ENCODE measurements at regions not wholly inside any gene's neighbourhood (a gene's known extent, or its start where the extent isn't known, plus 50 kb on each side); places are given as distances from the start of the nearest gene placed in this dataset.

DNA sequence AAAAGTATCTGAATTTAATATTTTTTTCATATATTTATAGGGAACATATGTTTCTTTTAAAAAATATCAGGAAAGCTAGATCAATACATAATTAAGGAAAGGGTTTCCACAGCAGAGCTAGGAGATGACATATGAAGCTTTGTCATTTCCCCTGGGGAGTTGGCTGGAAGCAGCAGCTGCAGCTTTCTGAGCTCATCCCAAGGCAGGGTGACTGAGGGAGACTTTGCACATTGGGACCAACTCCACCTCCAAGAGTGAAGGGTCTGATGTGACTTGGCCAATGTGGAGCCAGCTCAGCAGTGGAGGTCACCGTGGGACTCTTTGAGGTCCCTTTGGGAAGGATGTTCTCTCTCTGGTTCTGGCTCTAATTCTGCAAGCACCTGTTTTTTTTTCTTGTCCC, 315.1 kb downstream of the RDH14 start:
- Histone ChIP-seq H3K9ac (ENCODE audit: low read length) (no peak overlapping the region), H3K9me3 (ENCODE audit: control insufficient read depth, low read length) (no peaks in the 10 kb centered on the region), H3K4me1 (ENCODE audit: control insufficient read depth, insufficient read depth, low read length) (no peaks in the 10 kb centered on the region), H3K36me3 (ENCODE audit: control insufficient read depth, insufficient read depth, low read length, severe bottlenecking) (no peaks in the 10 kb centered on the region), H3K27me3 (replicated peaks; ENCODE audit: control insufficient read depth, insufficient read depth, low read length) (peaks cover 6% of the 10 kb centered on the region), H3K4me3 (ENCODE audit: low read length) (no peak overlapping the region)
- no peak for DNase-seq (ENCODE audit: low read depth)

DNA sequence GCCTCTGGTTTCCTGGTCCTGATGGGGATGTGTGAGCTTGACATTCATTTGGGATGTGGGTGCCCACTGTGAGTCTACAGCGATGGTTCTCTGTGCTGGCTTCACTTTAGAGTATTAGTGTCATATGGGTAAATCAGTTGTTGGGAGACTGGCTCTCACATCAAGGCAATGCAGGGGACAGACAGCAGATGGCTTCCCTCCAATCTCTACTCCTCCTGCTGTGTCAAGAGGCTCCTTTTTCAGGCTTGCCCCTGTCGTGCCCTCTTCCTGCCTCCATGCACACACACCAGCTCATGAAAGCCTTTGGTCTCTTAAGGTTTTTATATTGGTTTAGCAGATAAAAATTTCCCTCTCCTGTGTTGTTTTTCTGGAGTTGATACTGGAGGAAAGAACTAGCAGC, 315.6 kb downstream of the RDH14 start:
- Histone ChIP-seq H3K9ac (ENCODE audit: low read length) (no peak overlapping the region), H3K27me3 (replicated peaks; ENCODE audit: control insufficient read depth, insufficient read depth, low read length) (peaks cover 6% of the 10 kb centered on the region), H3K4me3 (ENCODE audit: low read length) (no peak overlapping the region), H3K36me3 (ENCODE audit: control insufficient read depth, insufficient read depth, low read length, severe bottlenecking) (no peaks in the 10 kb centered on the region), H3K9me3 (ENCODE audit: control insufficient read depth, low read length) (no peaks in the 10 kb centered on the region), H3K4me1 (ENCODE audit: control insufficient read depth, insufficient read depth, low read length) (no peaks in the 10 kb centered on the region)
- no peak for DNase-seq (ENCODE audit: low read depth)

DNA sequence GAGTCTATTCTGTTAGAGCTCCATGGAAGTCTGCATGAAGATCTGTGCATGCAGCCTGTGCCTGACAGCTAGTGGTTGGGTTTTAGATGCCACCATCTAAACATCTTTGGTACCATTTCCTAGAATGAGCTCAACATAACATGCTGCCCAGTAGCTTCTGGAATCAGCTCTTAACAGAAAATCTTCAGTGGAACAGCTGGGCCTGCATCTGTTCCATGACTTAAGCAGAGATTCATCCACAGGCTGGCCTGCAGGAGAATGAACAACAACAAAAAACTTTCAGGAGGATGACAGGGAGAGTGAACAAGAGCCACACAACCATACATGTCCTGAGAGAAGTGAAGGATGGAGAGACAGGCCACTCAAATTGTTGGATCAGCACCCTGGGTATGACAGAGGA, 316.6 kb downstream of the RDH14 start:
- DNase-seq (ENCODE audit: low read depth): no peak

DNA sequence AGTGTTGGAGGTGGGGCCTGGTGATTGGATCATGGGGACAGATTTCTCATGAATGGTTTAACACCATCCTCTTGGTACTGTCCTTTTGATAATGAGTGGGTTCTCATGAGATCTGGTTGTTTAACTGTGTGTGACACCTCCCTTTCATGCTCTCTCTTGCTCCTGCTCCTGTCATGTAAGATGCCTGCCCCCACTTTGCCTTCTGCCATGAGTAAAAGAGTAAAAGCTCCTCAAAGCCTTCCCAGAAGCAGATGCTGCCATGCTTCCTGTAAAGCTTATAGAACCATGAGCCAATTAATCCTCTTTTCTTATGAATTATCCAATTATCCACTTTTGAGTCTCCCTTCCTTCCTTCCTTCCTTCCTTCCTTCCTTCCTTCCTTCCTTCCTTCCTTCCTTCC, 317.7 kb downstream of the RDH14 start:
- H3K9ac ChIP-seq (ENCODE audit: low read length): no peak overlapping the region
- H3K4me3 ChIP-seq (ENCODE audit: low read length): no peak overlapping the region
- H3K27me3 ChIP-seq (replicated peaks; ENCODE audit: control insufficient read depth, insufficient read depth, low read length): peaks cover 9% of the 10 kb centered on the region
- no peaks in the 10 kb centered on the region for H3K36me3 ChIP-seq (ENCODE audit: control insufficient read depth, insufficient read depth, low read length, severe bottlenecking)
- no peaks in the 10 kb centered on the region for H3K9me3 ChIP-seq (ENCODE audit: control insufficient read depth, low read length)
- no peaks in the 10 kb centered on the region for H3K4me1 ChIP-seq (ENCODE audit: control insufficient read depth, insufficient read depth, low read length)
- no peak for DNase-seq (ENCODE audit: low read depth)

More for the DNA sequence above, 316.6 kb downstream of the RDH14 start:
- H3K27me3 ChIP-seq (replicated peaks; ENCODE audit: control insufficient read depth, insufficient read depth, low read length): peaks cover 6% of the 10 kb centered on the region
- H3K9me3 ChIP-seq (ENCODE audit: control insufficient read depth, low read length): no peaks in the 10 kb centered on the region
- H3K4me3 ChIP-seq (ENCODE audit: low read length): no peak overlapping the region
- no peak overlapping the region for H3K9ac ChIP-seq (ENCODE audit: low read length)
- no peaks in the 10 kb centered on the region for H3K4me1 ChIP-seq (ENCODE audit: control insufficient read depth, insufficient read depth, low read length)
- no peaks in the 10 kb centered on the region for H3K36me3 ChIP-seq (ENCODE audit: control insufficient read depth, insufficient read depth, low read length, severe bottlenecking)

DNA sequence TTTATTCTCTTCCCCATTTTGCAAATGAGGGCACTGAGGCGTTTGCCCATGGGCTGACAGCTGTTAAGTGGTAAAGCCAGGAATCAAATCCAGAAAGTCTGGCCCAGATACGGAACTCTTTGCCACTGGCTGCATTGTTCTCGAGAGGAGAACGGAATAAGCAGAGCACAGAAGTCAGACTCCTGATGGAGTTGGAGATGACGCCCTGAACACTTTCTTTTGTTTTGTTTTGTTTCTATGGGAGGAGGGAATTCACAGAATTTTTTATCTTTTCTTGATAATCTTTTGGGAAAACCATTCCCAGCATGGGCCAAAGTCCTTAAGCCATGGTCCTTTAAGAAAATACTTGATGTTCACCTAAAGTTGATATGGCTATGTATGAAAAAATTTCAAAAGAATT, 322.2 kb downstream of the RDH14 start:
- no peaks in the 10 kb centered on the region for H3K36me3 ChIP-seq (ENCODE audit: control insufficient read depth, insufficient read depth, low read length, severe bottlenecking)
- no peaks in the 10 kb centered on the region for H3K9me3 ChIP-seq (ENCODE audit: control insufficient read depth, low read length)
- H3K4me1 ChIP-seq (ENCODE audit: control insufficient read depth, insufficient read depth, low read length): no peaks in the 10 kb centered on the region
- DNase-seq (ENCODE audit: low read depth): no peak
- no peak overlapping the region for H3K9ac ChIP-seq (ENCODE audit: low read length)
- H3K27me3 ChIP-seq (replicated peaks; ENCODE audit: control insufficient read depth, insufficient read depth, low read length): peaks cover 9% of the 10 kb centered on the region
- no peak overlapping the region for H3K4me3 ChIP-seq (ENCODE audit: low read length)

DNA sequence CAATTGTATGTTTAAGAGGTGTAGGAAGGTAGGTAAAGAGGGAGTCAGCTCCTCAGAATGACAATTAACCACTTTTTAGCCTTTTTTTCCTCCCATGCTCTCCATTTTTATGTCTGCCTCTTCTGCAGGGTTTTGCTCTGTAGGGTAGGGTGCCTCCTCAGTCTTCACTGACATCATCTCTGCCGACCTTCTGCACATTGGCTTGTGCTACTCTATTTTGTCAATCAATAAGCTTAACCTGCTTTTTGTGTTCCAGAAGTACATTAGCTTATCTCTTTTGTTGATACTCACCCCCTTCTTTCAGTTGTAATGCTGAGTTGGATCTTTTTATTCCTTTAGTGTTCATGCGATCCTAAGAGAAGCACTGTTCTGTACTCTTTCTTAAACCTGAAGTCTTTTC, 323.2 kb downstream of the RDH14 start:
- Histone ChIP-seq H3K9ac (ENCODE audit: low read length) (no peak overlapping the region), H3K9me3 (ENCODE audit: control insufficient read depth, low read length) (no peaks in the 10 kb centered on the region), H3K4me3 (ENCODE audit: low read length) (no peak overlapping the region), H3K36me3 (ENCODE audit: control insufficient read depth, insufficient read depth, low read length, severe bottlenecking) (no peaks in the 10 kb centered on the region), H3K27me3 (replicated peaks; ENCODE audit: control insufficient read depth, insufficient read depth, low read length) (peaks cover 9% of the 10 kb centered on the region), H3K4me1 (ENCODE audit: control insufficient read depth, insufficient read depth, low read length) (no peaks in the 10 kb centered on the region)
- DNase-seq (ENCODE audit: low read depth): no peak

DNA sequence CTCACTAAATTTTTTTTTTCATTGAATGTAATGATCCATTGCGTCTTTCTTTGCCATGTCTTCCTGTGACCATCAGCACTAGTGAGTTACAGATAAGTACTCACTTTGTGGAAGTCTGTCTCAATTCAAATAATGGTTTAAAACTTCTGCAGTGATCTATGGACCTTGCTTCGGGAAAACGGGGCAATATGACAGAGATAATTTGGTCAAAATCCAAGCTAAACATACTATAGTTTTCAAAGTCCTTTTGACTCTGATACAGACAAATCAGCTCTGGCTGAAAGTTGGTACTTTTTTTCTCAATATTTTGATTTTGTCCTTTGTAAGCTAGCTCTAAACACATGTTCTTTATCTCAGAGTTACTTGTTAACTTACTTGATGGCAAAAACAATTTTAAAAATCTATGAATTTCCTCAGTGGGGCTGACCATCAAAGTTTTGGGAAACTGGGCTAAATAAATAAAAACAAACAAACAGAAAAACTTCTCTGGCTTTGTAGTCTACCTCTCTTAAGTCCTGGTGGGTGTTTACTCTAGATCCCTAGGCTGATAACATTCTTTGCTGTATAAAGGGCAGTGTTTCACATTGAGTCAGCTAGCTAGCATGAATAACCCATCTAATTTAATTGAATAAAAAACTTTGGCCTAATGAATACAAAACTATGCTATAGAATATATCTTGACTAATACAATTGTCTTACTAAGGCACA, 327.6 kb downstream of the RDH14 start:
- H3K4me3 ChIP-seq (ENCODE audit: low read length): no peak overlapping the region
- peak; percentile 48 for DNase-seq (ENCODE audit: low read depth)
- H3K9me3 ChIP-seq (ENCODE audit: control insufficient read depth, low read length): no peaks in the 10 kb centered on the region
- no peaks in the 10 kb centered on the region for H3K4me1 ChIP-seq (ENCODE audit: control insufficient read depth, insufficient read depth, low read length)
- H3K27me3 ChIP-seq (replicated peaks; ENCODE audit: control insufficient read depth, insufficient read depth, low read length): no peaks in the 10 kb centered on the region
- no peaks in the 10 kb centered on the region for H3K36me3 ChIP-seq (ENCODE audit: control insufficient read depth, insufficient read depth, low read length, severe bottlenecking)
- no peak overlapping the region for H3K9ac ChIP-seq (ENCODE audit: low read length)

DNA sequence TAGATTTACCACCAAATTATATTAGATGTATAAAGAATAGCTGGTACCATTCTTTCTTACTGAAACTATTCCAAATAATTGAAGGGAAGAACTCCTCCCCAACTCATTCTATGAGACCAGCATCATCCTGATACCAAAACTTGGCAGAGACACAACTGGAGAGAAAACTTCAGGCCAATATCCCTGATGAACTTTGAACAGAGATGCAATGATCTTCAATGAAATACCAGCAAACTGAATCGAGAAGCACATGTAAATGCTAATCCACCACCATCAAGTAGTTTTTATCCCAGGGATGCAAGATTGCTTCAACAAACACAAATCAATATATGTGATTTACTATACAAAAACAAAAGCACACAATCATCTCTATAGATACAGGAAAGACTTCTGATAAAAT, 329.8 kb downstream of the RDH14 start:
- DNase-seq (ENCODE audit: low read depth): no peak
- no peak overlapping the region for H3K9ac ChIP-seq (ENCODE audit: low read length)
- H3K9me3 ChIP-seq (ENCODE audit: control insufficient read depth, low read length): no peaks in the 10 kb centered on the region
- no peaks in the 10 kb centered on the region for H3K27me3 ChIP-seq (replicated peaks; ENCODE audit: control insufficient read depth, insufficient read depth, low read length)
- H3K36me3 ChIP-seq (ENCODE audit: control insufficient read depth, insufficient read depth, low read length, severe bottlenecking): no peaks in the 10 kb centered on the region
- H3K4me1 ChIP-seq (ENCODE audit: control insufficient read depth, insufficient read depth, low read length): no peaks in the 10 kb centered on the region
- H3K4me3 ChIP-seq (ENCODE audit: low read length): no peak overlapping the region

DNA sequence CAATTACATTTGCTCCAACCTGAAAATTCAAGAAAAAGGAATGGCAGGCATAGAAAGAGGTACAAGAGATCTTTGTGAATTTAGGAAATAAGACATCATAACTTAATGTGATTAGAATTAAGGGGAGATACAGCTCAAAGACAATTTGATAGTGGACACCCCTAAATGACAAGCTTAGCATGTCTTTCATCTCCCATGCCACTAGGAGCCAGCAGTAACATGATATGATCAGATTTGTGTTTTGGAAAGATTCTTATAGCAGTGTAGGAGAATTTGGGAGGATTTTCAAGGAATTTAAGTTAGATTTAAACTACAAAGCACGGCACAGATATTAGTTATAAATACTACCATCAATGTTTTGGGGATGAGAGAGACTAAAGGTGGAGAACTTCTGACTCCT, 340.8 kb downstream of the RDH14 start:
- Histone ChIP-seq H3K36me3 (ENCODE audit: control insufficient read depth, insufficient read depth, low read length, severe bottlenecking) (no peaks in the 10 kb centered on the region), H3K9ac (ENCODE audit: low read length) (no peak overlapping the region), H3K9me3 (ENCODE audit: control insufficient read depth, low read length) (no peaks in the 10 kb centered on the region), H3K27me3 (replicated peaks; ENCODE audit: control insufficient read depth, insufficient read depth, low read length) (peaks cover 11% of the 10 kb centered on the region), H3K4me1 (ENCODE audit: control insufficient read depth, insufficient read depth, low read length) (no peaks in the 10 kb centered on the region), H3K4me3 (ENCODE audit: low read length) (no peak overlapping the region)
- DNase-seq (ENCODE audit: low read depth): peak; percentile 30

DNA sequence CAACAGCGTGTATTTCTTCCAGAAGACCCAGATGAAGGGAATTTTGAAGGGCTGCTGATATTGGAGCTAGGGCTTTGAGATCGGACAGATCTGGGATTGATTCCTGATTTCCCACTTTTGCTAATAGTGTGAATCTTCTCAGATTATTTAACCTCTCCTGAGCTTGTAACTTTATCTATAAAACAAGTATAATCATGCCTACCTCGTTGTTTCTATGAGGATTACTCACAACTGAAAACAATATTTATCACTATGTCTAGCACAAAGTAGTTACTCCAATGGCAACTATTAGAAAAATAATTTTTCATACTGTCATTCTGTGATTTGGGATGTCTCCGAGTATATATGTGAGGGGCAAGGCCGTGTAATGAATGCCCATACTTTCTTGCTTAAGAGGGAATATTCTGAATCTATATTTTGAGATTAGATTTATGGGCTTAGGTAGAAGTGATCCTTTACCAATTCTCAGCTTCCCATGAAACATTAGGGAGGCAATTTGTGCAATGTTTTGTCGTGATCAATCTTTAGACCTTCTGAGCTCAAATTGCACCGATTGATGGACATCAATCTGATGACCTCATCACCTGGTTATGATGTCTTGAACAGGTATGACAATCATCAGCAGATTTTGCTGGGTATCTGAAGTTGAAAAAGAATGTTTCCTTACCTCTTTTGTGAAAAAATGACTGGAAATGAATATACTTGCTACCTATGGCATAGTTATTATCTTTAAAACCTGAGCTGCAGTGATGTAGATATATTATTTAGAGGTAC, 339.9 kb downstream of the KCNS3 start:
- no peak overlapping the region for H3K9ac ChIP-seq (ENCODE audit: low read length)
- H3K4me1 ChIP-seq (ENCODE audit: control insufficient read depth, insufficient read depth, low read length): no peaks in the 10 kb centered on the region
- H3K4me3 ChIP-seq (ENCODE audit: low read length): no peak overlapping the region
- H3K9me3 ChIP-seq (ENCODE audit: control insufficient read depth, low read length): no peaks in the 10 kb centered on the region
- H3K27me3 ChIP-seq (replicated peaks; ENCODE audit: control insufficient read depth, insufficient read depth, low read length): peaks cover 11% of the 10 kb centered on the region
- no peak for DNase-seq (ENCODE audit: low read depth)
- H3K36me3 ChIP-seq (ENCODE audit: control insufficient read depth, insufficient read depth, low read length, severe bottlenecking): no peaks in the 10 kb centered on the region

DNA sequence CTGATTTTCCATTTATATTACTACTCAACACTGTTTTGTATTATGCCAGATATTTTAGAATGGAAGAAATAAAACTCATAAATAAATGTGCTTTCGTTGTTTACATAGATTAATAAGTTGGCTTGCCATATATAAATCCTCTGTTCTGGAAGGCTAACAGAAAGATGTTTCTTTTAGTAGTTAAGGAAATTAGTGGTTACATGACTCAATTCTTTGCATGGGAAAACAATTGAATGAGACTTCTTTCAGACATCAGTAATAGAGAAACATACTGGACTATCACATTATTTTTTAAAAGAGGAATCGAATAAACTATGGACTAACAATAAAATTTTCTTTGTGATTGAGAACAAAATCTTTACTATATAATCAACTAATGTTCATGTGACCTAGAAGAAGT, 336.5 kb downstream of the KCNS3 start:
- no peaks in the 10 kb centered on the region for H3K36me3 ChIP-seq (ENCODE audit: control insufficient read depth, insufficient read depth, low read length, severe bottlenecking)
- no peak for DNase-seq (ENCODE audit: low read depth)

More for the DNA sequence above, 336.5 kb downstream of the KCNS3 start:
- Histone ChIP-seq H3K27me3 (replicated peaks; ENCODE audit: control insufficient read depth, insufficient read depth, low read length) (no peaks in the 10 kb centered on the region), H3K4me1 (ENCODE audit: control insufficient read depth, insufficient read depth, low read length) (no peaks in the 10 kb centered on the region), H3K9me3 (ENCODE audit: control insufficient read depth, low read length) (no peaks in the 10 kb centered on the region), H3K9ac (ENCODE audit: low read length) (no peak overlapping the region), H3K4me3 (ENCODE audit: low read length) (no peak overlapping the region)
